ENCODE measurements at regions not wholly inside any gene's neighbourhood (a gene's known extent, or its start where the extent isn't known, plus 50 kb on each side); places are given as distances from the start of the nearest gene placed in this dataset.

DNA sequence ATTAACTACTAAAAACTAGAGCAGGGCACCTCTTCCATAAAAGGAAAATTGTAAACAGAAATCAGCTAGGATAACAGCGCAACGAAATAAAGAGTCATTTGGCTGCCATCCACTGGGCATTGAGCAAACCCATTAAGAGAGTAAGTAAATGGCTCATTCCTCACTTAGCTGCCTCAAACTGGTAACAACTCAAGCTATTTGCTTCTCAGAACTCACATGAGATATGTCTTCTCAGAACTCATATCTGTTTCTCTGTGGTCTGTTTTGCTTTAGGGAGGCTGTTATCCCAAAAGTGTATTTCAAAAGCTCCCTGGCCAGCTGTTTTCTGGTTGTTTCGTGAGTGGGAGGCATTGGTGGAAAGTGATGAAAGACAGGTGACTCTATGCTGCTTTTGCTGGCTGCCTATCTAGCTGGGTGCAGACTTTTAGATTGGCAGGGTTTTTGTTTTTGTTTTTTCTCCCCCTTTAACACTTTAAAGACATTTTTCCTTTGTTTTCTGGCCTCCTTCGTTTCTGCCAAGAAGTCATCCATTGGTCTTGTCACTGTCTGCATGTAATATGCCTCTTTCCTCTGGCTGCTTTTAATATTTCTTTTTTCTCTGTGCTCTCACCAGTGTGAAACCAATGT lies 269.2 kb upstream of the RGS18 start:
- DNase-seq (ENCODE audit: low read depth, low spot score): no peak

GRCh38 chr1:191889623-191890003 lies 268.6 kb upstream of the RGS18 start:
- no peak for DNase-seq (ENCODE audit: low read depth, low spot score)

DNA sequence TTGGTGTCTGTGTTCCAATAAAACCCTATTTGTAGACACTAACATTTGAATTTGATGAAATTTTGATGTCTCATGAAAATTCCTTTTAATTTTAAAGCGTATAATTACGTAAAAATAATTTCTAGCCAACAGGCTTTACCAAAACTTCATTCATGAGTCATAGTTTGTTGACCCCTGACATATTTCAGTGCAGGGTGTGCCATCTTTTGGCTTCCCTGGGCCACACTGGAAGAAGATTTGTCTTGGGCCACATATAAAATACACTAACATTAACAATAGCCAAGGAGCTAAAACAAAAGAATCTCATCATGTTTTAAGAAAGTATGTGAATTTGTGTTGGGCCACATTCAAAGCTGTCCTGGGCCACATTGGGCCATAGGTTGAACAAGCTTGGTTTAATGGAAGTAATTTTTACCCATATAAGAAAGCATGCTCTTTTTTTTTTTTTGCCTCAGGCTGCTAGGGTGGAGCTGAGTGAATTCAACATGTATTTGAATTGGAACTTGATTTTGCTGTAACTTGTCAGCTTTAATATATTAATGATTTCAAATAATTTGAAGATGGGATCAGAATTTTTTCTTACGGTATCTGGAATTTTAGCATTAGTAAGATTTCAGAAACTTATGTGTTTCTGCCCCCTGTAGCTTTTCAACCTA lies 267.7 kb upstream of the RGS18 start:
- DNase-seq (ENCODE audit: low read depth, low spot score): no peak

GRCh38 chr1:191892716-191893115 lies 265.5 kb upstream of the RGS18 start:
- DNase-seq (ENCODE audit: low read depth, low spot score): no peak

DNA sequence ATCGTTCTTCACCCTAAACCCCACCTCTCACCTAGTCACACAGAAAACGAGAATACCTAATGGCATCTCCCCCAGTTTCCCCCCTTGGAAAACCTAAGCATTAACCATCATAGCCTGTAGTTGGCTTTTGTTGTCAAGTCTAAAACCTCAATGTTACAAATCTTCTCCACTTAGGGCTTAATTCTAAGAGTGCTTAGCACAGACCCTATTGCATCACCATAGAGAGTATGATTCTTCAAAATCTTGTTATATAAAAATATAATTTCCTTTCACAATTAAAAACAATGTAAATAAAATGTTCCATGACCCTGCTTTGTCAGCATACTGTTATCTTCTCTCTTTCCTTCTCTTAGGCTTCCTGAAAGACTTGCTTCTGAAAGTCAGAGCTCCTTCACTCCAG lies 263.2 kb upstream of the RGS18 start:
- DNase-seq (ENCODE audit: low read depth, low spot score): no peak

DNA sequence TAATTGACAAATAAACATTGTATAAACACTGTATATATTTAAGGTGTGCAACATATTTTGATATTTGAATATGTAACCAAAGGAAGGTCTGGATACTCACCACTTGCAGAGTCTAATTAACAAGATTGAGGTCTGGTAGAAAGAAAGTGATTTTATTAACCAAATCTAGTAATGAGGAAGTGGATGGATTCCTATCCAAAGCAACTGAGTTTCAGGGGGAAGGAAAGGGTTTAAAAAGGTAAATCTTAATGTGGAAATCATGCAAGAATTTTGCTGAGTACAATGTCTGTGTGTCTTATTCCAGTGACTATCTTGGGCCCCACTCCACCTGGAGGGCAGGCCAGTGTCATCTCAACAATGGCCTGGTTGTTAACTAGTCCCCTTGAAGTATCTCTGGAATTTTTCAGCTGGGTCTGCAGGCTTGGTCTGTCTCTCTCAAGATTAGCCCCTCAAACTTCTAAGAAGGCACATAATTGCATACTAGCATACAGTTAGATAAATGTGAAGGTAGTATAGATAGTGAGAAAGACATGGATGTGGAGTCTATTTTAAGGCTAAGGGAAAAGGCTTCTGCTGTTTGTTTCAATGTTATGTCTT lies 262.7 kb upstream of the RGS18 start:
- DNase-seq (ENCODE audit: low read depth, low spot score): no peak

GRCh38 chr1:191897134-191897533 lies 261.1 kb upstream of the RGS18 start:
- DNase-seq (ENCODE audit: low read depth, low spot score): no peak

DNA sequence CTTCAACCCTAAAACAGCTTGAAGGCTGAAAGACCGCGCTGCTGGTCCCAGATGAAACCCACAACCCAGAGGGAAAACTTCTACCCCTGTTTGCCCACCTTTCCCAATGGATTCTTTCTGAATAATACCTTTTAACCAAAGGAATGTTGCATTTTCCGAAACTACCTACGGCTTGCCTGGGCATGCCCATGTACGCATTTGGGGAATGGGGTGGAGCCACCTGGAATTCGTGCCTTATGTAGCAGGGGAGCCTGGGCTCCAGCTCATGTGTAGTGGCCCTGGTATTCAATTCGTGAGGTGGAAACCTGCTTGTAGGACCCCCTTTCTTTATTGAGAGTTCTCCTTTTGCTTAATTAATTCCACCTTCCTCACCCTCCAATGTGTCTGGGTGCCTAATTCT lies 256.6 kb upstream of the RGS18 start:
- DNase-seq (ENCODE audit: low read depth, low spot score): no peak

- DNase-seq (ENCODE audit: low read depth, low spot score): no peak
Measured at GRCh38 chr1:191904991-191905390, 253.3 kb upstream of the RGS18 start.

DNA sequence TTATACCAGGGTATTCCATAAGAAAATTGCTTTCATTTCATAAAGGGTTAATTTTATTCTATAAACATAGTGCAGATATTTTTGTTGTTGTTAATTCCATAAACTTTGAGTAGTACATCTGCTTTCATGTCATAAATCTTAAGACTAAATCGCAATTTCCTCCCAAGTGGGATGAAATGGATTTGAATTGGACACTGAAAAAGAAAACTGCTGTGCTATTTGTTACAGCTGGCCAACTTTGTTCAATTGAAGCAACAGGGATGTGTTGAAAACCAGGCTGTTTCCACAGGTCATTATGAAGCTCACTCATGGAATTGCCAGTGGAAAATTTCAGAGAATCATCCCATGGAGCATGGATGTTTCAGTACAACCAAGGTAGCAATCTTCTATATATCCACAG lies 252.5 kb upstream of the RGS18 start:
- DNase-seq (ENCODE audit: low read depth, low spot score): no peak

DNA sequence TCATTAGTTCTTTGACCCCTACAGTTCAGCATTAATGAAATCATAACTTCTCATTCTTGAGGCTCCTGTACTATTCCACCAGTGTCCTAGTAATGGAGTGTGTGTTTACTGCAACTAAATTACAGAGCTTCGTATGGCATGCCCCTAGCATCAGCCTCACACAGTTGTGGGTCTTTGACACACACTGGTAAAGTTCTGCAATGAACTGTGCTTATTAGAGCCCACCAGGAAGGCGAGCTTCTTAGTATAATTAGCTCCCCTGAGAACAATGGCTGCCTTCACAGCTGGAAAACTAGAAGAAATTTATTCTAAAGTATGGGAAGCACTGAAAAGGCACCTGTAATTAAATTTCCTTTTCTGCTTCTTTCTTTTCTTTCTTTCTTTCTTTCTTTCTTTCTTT lies 251.1 kb upstream of the RGS18 start:
- DNase-seq (ENCODE audit: low read depth, low spot score): no peak

DNA sequence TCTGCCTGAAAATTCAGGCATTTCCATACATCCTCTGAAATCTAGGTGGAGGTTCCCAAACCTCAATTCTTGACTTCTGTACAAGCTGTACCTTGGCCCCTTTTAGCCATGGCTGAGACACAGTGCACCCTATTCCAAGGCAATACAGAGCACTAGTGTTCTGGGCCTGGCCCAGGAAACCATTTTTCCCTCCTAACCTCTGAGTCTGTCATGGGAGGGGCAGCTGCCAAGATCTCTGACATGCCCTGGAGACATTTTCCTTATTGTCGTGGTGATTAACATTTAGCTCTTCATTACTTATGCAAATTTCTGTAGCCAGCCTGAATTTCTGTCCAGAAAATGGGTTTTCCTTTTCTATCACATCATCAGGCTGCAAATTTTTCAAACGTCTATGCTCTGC lies 248.0 kb upstream of the RGS18 start:
- DNase-seq (ENCODE audit: low read depth, low spot score): no peak

DNA sequence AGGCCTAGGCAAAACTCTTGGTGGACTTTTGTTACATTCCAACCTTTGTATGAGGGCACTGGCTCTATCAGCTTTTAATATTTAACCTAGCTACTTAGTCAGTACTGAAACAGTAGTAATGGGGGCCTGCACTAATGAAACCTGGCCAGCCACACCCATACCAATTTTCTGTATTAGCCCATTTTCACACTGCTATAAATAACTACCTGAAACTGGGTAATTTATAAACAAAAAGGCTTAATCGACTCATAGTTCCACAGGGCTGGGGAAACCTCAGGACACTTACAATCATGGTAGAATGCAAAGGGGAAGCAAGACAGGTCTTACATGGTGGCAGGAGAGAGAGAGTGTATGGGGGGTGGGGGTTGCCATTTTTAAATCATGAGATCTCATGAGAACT lies 245.7 kb upstream of the RGS18 start:
- no peak for DNase-seq (ENCODE audit: low read depth, low spot score)

GRCh38 chr1:191913260-191913977 lies 244.8 kb upstream of the RGS18 start:
- no peak for DNase-seq (ENCODE audit: low read depth, low spot score)

GRCh38 chr1:191929383-191929782 lies 228.9 kb upstream of the RGS18 start:
- no peak for DNase-seq (ENCODE audit: low read depth, low spot score)

DNA sequence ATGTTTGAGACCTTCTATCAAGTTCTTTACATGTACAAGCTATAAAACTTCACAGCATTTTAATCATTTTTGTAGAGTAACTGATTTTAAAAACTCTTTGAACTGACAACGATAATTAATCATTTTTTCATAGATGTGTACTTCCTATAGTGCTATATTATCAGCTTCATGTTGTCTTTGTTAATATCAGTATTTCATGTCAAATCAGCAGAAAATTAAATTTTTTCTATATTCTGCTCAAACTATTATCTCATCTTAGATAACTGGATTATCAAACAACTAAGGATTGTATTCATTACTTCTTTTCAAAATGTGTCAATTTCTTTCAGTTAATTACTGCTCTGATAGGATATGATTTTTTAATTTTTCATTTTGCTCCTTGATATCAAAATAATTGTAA lies 214.6 kb upstream of the RGS18 start:
- DNase-seq (ENCODE audit: low read depth, low spot score): no peak

DNA sequence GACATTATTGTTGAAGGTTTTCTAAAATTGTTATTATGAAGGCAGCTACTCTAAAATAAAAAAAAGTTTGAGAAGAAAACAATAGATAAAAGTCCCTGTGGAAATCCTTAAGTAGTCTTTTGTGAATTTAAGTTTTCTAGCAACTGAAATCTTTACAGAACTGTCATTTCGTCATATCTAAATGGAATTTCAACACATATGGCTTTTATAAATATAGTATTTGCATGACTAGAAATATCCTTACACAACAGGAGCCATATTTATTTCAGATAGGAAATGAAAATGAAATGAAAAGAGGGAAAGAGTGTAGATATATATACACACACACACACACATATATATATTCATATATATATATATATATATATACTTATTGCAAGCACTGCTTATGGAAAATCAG lies 204.7 kb upstream of the RGS18 start:
- DNase-seq (ENCODE audit: low read depth, low spot score): no peak

GRCh38 chr1:191959856-191960255 lies 198.4 kb upstream of the RGS18 start:
- no peak for DNase-seq (ENCODE audit: low read depth, low spot score)

DNA sequence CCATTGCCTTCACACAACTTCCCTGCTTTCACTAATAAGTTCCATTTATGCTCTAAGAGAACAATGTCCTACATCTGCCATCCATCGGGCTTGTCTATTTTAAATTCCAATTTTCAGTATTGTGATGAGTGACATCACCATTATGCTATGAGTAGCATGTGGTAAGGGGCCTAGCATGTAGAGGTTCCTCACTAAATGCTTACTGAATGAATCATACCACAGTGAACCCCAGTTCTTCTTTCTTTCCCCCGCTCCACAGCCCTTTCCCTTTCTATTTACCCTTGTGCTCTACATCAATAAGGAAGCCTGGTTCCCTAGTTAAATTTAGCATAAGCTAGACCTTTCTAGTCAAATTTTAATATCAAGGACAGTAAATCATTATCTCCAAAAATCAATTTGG lies 195.0 kb upstream of the RGS18 start:
- no peak for DNase-seq (ENCODE audit: low read depth, low spot score)

DNA sequence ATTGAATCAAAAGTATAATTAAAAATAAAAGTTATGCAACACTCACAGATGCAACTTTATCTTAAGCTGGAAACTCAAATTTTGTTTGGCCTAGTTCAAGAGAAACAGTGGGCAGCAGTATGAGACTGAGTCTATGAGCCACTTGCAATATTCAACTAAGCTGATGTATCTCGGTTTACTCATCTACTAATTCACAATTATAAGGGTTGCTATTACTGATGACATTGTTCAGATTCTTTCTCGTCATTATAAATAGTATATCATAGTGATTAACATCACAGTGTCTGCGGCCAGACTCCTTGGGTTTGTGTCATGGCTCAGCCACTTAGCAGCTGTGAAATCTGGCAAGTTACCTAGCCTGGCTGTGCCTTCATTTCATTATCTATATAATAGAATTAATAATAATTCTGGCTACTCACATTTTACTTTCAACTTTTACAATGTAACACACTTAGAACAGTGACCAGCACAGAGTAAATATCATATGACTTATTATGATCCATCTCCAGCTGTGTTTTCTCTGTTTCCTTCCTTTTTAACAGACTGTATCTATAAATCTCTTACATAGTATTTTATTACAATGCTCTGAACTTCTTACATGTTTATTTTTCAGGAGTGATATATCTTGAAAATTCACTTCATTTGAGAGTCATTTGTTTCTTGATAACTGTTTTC lies 194.3 kb upstream of the RGS18 start:
- no peak for DNase-seq (ENCODE audit: low read depth, low spot score)

- DNase-seq (ENCODE audit: low read depth, low spot score): no peak
Measured at GRCh38 chr1:191969290-191969689, 189.0 kb upstream of the RGS18 start.

- DNase-seq (ENCODE audit: low read depth, low spot score): no peak
Measured at GRCh38 chr1:191970116-191970515, 188.1 kb upstream of the RGS18 start.
